ENCODE measurements at regions not wholly inside any gene's neighbourhood (a gene's known extent, or its start where the extent isn't known, plus 50 kb on each side); places are given as distances from the start of the nearest gene placed in this dataset.

- TF ChIP-seq BCL11A (IDR thresholded peaks at IDR 0.05; ENCODE audit: low read depth in 2 of 2, low read length in 2 of 2) = no peak
- TF ChIP-seq BACH1 (IDR thresholded peaks at IDR 0.05; ENCODE audit: low read length) = no peak
- TF ChIP-seq PHF8 (conservative IDR thresholded peaks at IDR 0.05; ENCODE audit: low read depth, low read length) = no peak
- no peak for TF ChIP-seq EP300 (IDR thresholded peaks at IDR 0.05; ENCODE audit: borderline replicate concordance in 1 of 2, low read depth in 2 of 2, low read length in 2 of 2)
Observed at GRCh38 chr5:155097995-155098394, 84.4 kb downstream of the KIF4B start (continued).

Measured in H1 (cell line).